ENCODE measurements at regions not wholly inside any gene's neighbourhood (a gene's known extent, or its start where the extent isn't known, plus 50 kb on each side); places are given as distances from the start of the nearest gene placed in this dataset.

DNA sequence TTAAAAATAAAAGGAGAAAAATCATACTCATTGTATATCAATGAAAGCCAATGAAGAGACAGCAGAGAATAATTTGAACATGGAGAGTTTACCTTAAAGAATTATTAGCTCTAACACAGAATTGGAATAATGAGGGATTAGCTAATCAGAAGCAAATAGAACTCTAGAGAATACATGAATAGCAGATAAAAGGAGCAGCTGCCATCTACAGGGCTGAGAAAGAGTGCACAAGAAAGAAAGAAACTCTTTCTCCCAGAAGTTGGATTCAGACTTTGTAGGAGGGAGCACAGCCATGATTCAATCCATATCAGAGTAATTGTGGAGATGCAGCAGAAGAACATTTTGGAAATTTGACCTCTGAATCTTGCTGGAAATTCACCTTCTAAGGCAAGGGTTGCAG is 1171.2 kb downstream of the PLA2G4A start:
- TF ChIP-seq, protein P1, sequence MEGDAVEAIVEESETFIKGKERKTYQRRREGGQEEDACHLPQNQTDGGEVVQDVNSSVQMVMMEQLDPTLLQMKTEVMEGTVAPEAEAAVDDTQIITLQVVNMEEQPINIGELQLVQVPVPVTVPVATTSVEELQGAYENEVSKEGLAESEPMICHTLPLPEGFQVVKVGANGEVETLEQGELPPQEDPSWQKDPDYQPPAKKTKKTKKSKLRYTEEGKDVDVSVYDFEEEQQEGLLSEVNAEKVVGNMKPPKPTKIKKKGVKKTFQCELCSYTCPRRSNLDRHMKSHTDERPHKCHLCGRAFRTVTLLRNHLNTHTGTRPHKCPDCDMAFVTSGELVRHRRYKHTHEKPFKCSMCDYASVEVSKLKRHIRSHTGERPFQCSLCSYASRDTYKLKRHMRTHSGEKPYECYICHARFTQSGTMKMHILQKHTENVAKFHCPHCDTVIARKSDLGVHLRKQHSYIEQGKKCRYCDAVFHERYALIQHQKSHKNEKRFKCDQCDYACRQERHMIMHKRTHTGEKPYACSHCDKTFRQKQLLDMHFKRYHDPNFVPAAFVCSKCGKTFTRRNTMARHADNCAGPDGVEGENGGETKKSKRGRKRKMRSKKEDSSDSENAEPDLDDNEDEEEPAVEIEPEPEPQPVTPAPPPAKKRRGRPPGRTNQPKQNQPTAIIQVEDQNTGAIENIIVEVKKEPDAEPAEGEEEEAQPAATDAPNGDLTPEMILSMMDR (conservative IDR thresholded peaks at IDR 0.05; ENCODE audit: low read length): no peak
- TF ChIP-seq EZH2phosphoT487 (IDR thresholded peaks at IDR 0.05; ENCODE audit: borderline replicate concordance, low read depth, low read length): no peak

Data from OCI-LY7 (cell line).